ENCODE measurements at regions not wholly inside any gene's neighbourhood (a gene's known extent, or its start where the extent isn't known, plus 50 kb on each side); places are given as distances from the start of the nearest gene placed in this dataset.
"Not testable (repeated sequence)": the region's sequence is repeated elsewhere in the genome, so short reads cannot be mapped to it uniquely, and the experiment has no call there.

DNA sequence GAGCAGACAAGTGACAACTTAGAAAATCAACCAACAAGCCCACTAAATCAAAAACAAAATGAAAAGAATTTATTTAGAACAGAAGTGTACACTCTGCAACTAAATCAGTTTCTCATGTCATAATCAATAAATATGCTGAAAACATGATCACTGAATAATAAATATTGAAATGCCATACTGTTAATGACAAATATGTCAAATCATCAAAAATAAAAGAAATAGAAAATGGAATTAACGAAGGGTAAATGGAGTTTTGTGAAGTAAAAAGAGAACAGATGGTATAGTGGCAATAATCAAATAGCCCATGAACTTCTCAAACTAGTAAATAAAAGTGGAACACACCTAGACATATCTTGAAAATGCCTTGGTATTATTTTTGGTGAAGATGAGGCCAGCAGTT, 744.9 kb downstream of the TAF11L14 start:
- DNase-seq: no peak

DNA sequence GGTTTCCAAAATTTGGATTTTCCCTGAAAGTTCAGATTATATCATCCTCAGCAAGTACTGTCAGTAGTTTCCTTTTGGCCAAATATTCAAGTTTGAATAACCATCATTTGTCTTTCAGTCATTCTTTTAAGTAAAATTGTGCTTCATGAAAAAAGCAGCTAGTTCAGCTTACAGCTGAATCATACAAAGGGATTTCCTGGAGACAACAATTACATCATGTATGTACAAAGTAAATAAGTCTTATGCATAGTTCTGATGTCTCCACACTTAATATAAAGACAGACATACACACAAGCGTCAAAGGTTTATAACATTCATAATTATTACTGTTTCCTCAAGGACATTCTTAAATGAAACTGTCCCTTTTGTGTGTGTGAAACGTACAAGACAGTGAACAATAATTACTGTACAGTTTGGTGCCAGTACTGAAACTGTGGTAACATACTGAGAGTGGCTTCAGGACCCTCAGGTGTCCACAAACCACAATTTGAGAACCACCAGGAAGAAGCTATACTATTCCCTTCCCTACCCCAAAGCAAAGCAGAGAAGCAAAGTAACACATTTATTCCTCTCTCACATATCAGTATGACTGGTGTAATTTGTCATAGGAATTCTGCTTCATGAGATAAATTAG, 746.6 kb downstream of the TAF11L14 start:
- no peak for DNase-seq

GRCh38 chr5:18393565-18394442, 759.5 kb downstream of the TAF11L14 start:
- peak; percentile 72 for DNase-seq

DNA sequence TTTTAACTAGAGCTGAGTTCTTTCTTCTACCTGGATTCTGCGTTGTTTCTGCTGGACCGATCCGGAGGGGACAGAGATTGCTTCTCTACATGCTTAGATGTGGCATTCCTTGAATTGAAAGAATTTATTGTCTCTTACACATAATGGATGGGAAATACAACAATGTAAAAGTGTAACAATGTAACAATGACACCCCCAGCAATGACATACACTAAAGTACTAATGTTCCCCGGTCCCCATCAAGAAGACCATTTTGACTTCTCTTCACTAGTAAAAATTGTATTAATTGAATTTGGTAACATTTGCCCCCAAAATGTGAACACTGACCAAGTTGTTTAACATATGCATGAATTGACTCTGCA, 760.2 kb downstream of the TAF11L14 start:
- DNase-seq: no peak

GRCh38 chr5:18395126-18396110, 761.2 kb downstream of the TAF11L14 start:
- DNase-seq: no peak

DNA sequence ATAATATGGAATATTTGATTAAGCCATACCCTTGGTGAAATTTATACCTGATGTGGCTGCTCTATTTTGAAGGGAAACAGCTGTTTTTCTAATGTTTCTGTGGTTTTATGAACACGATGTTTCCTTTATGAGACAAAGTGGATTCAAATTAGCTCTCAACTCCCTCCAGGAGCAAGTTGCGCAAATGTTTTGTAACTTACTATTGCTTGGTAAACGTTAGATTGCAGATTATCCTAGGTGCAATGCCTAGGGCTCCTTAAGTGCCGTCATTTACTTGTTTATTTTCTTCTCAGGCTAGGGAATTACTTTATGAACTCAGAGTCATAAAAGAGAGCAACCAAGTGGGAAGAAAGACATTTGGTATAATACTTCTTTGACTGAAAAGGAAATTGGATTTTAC, 763.1 kb downstream of the TAF11L14 start:
- DNase-seq: no peak

DNA sequence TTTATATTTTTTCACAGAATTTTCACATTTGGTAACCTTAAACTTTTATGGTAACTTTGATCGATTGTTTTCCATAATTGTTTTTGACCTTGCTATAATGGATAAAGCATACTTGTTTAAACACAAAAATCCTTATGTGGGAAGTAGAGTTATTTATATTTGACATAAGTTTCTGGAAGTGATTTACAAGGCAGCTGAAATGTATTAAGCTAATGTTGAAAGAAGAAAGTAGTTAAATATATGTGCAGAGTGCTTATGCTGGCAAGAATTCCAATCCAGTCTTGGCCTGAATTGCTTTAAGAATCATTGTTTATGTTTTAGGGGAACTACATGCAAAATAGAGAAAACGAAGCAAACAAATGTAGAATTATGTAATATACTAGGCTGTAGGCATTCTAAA, 763.6 kb downstream of the TAF11L14 start:
- DNase-seq: no peak

GRCh38 chr5:18399461-18400327, 765.4 kb downstream of the TAF11L14 start:
- not testable (repeated sequence) for DNase-seq

DNA sequence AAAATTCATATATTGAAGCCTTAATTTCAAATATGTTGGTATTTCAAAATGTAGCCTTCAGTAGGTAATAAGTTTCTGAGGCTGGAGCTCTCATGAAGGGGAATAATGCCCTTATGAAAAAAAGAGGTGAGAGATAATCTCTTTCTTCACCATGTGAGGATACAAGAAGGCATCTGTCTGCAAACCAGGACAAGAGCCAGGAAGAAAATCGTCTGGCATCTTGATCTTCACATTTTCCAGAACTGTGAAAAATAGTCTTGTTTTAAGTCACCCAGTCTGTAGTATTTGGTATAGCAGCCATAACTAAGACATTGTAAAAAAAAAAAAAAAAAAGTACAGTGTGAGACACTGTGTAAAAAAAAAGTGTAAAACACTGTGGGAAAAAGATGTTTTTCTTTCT, 768.9 kb downstream of the TAF11L14 start:
- DNase-seq: no peak

GRCh38 chr5:18403941-18404438, 769.7 kb downstream of the TAF11L14 start:
- no peak for DNase-seq

GRCh38 chr5:18420711-18421110, 786.5 kb downstream of the TAF11L14 start:
- DNase-seq: no peak

- DNase-seq: no peak
Measured at GRCh38 chr5:18433336-18433735, 799.1 kb downstream of the TAF11L14 start.

GRCh38 chr5:18438126-18438525, 803.9 kb downstream of the TAF11L14 start:
- DNase-seq: no peak

- no peak for DNase-seq
Measured at GRCh38 chr5:18455521-18455920, 821.3 kb downstream of the TAF11L14 start.

DNA sequence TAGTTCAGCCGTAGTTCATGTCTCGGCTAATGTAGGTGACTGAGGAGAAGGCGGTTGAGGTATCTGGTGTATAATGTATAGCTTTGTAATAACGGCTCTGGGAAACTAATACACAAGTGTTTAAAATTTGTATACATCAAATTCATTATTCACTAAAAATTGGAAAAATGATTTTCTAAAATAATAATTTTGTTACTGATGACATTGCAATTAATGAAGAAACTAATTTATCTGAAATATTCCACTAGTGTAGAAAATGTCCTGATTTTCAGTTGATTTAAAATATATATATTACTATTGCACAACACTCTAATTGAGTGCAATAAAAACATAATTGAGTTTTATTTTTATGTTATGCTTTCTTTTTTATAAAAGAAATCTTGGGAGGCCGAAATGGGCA, 823.0 kb downstream of the TAF11L14 start:
- no peak for DNase-seq

GRCh38 chr5:18461766-18462165, 827.5 kb downstream of the TAF11L14 start:
- no peak for DNase-seq

DNA sequence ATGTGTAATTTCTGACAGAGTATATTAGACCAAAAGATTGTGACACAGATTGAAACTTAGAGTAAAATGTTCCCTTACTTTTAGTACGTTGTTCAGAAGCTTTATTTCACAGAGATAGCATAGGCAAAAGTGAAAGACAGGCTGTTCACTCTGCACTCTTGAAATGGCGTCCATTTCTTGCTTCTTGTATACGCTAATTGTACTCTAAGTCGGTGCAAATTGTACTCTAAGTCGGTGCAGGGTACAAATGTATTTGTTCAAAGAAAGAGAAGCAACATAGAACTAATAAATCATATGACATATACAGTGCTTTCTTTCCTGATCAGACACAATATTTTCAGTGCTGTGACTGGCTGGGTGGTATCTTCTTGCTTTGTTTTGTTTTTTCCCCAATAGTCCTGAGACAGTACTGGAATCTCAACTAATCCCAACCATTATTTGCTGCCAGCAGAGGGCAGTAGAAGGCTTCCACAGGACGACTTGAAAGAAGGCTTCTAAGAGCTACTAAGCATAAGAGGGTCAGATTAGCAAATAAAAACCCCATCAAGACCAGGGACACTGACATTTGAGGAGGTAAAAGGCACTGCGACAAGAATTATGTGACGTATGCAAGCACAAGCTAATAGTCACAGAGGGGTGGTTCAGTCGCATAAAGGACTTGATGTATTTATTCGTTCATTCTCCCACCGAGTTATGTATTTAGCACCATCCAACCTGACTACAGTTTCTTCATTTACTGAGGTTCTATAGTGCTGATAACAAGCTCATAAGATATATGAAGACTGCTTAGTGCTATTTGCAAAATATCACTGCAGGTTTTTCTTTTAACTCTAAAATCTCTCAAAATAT, 831.8 kb downstream of the TAF11L14 start:
- peak; percentile 72 for DNase-seq

- DNase-seq: no peak
Measured at GRCh38 chr5:18466731-18467130, 832.5 kb downstream of the TAF11L14 start.

- not testable (repeated sequence) for DNase-seq
Measured at GRCh38 chr5:18471791-18472190, 837.5 kb downstream of the TAF11L14 start.

GRCh38 chr5:18483451-18483850, 849.2 kb downstream of the TAF11L14 start:
- no peak for DNase-seq

DNA sequence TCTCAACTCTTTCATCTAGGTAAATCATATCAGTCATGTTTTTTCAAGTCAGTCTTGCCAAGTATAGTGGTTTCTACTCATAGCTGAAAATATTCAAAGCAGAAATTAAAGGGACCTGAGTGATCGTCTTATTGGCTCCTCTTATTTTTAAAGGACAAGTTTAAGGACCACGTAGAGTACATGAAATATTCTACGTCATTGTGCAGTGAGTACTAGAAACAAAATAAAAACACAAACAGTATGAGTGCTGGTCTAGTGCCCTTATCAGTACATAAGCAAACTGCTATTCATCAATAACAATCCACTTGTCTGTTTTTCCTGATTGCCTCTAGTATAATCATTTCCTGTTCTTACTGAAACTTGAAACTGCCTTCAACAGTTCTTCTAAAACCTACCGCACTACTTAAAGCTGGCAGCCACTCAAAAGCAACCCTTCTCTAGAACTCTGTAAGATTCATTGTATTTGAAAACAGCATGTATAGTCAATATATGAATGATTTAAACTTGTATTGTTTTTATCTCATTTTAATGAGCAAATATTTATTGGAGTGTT, 853.7 kb downstream of the TAF11L14 start:
- no peak for DNase-seq

Data from right hindlimb (tissue), 1 donor.